AG20443 (cell line): ENCODE measurements at regions not wholly inside any gene's neighbourhood (a gene's known extent, or its start where the extent isn't known, plus 50 kb on each side); places are given as distances from the start of the nearest gene placed in this dataset.

Experiments
- DNase-seq: peaks from one replicate; pipeline ENCODE4 v3.0.0; 2012; ENCODE audit warnings: low spot score, mixed read lengths

- DNase-seq, result no peak
Measured at GRCh38 chrX:49773993-49774392, 55.1 kb upstream of the PAGE4 start.

DNA sequence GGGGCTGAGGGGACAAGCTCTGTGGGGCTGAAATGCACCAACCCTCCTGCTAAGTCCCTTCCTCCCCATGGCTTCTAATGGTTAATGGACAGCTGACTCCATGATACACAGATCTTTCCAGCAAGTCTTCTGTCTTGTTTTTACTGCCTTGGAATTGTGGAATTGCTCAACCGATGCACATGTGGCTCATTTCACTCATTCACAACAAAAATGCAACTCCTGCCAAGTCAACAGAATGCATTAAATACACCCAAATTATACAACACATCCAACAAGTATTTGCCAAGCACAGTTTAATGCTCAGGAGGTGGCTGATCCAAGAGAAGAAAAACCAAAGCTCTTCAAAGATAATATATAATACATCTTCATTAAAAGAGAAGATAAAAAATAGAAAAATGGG, 61.9 kb upstream of the PAGE4 start:
- no peak for DNase-seq

DNA sequence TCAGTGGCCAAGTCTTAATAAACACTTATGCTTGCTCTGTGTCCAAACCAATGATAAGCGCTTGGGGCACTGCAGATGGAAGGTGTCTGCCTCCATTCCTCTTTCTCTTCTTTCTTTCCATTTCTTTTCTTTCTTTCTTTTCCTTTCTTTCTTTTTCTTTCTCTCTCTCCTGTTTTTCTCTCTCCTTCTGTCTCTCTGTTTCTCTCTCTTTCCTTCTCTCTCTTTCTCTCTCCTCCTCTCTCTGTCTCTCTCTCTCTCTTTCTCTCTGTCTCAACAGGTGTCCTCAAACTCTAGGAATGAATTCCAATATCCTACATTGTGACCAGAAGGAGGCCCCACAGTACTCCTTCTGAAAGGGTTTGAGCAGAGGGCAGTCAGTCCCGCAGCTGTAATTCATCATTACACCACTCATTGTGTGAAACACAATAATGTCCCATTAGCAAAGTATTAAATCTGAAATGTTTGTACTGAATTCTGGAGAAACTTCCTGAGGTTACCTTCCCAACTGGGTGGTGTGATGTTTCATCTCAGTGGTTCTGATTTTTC, 66.5 kb upstream of the PAGE1 start:
- no peak for DNase-seq

DNA sequence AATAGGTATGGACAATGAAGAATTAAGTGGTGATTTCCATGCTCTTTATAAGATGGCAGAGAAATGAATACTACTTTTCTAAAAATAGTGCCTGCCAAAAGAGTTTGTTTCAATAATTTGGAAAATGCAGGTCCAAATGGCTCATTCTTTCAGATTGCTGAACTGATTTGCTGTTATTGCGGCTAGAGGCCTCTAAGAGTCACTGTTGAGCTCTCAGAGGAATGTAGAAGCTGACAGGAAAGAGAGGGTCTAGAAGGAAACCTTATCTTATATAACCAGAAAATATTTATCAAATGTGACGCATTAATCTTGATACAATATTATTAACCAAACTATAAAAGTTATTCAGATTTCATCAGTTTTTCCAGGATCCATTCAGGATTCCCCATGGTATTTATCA, 65.7 kb upstream of the PAGE1 start:
- DNase-seq, result peak; percentile 17

- DNase-seq, result no peak
Measured at GRCh38 chrX:49760290-49760890, 64.6 kb upstream of the PAGE1 start.

DNA sequence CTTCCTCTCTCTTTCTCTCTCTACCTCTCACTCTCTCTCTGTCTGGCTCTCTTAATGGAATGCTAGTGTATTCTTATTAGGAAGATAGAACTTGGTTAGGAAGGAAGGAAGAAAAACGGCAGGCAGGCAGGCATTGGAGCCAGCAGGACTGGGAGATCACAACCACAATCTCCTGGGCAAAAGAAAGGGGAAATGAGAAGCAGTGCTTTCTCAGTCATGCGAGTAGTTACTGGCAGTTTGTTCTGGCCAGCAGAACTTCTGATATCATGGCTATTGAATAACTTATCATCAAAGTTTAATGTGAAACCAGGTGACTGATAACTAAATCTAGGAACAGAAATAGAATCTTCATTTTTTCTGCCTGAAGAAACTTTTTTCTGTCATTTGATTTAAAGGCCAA, 60.9 kb upstream of the PAGE1 start:
- DNase-seq, result no peak

DNA sequence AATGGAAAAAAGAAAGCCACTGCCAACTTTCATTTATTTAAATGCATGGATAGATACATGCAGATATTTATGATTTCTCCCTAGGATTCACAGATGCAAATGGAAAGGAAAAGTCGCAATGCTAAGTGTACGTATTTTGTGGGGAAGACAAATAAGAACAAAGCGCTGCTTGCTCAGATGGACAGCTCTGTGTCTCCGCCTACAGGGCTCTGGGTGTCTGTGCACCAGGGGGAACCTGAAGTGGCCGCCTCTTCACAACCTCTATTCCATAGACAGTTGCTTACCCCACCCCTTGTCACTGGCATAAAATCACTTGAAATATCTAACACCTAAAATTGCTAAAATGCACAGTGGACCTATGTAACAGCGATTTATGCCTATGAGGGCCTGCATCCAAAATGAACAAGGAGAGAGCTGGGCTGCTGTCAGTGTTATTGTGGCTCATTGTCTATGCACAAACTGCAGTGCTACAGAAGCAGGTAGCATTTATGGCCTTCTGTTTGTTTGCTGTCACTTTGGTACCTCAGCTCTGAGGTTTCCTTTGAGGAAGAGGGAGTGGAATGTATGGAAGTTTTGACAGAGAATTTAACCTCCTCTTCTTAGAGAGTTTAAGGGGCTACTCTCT, 58.6 kb upstream of the PAGE1 start:
- DNase-seq, result peak; percentile 49

GRCh38 chrX:49753691-49754090, 57.9 kb upstream of the PAGE1 start:
- no peak for DNase-seq

DNA sequence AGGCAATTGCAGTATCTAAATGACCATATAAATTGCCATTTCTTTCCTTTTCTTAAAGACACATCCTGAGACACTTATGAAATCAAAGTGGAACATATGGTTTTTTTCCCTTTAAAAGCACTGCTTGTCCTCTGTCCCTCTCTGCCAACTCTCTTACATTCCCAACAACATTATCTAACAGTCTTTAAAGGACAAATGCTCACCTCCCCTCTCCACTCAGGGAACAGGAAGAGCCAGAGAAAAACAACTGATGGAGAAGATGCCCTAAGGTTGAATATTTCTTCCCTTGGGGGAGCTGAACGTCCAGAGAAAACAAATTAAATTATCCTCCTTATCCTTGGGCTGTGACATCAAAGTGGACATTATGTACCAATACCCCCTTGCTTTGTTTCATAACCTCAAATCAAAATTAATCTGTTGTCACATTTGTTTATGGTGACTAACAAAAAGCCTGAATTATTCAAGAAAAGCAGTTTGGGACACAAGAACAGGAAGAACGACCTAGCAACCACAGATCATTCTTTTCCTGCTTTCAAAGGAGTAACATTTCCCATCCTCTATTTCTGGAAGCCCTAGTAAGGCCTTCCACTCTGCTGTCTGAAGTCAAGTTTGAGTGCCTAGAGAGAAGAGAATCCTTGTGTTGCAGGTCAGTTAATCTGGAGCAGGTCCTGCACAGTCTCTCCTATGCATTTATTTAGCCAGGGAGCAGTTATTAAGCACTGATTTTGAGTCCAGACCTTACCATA, 52.6 kb upstream of the PAGE1 start:
- DNase-seq, result no peak

DNA sequence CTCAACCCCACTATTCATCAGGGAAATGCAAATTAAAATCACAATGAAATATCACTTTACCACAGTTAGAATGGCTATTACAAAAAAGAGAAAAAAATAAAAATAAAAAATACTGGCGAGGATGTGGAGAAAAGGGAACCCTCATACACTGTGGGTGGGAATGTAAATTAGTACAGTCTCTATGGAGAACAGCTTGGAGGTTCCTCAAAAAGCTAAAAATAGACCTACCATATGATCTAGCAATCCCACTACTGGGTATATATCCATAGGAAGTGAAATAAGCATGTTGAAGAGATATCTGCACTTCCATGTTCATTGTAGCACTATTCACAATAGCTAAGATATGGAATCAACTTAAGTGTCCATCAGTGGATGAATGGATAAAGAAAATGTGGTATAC, 50.5 kb upstream of the PAGE1 start:
- DNase-seq, result no peak
